ENCODE measurements at regions not wholly inside any gene's neighbourhood (a gene's known extent, or its start where the extent isn't known, plus 50 kb on each side); places are given as distances from the start of the nearest gene placed in this dataset.
"Not testable (repeated sequence)": the region's sequence is repeated elsewhere in the genome, so short reads cannot be mapped to it uniquely, and the experiment has no call there.

- DNase-seq (ENCODE audit: low spot score): no peak
Observed at GRCh38 chr1:10940838-10941237, 71.6 kb upstream of the TARDBP start.

GRCh38 chr1:10941891-10942541, 70.4 kb upstream of the TARDBP start:
- peak; percentile 89 for DNase-seq (ENCODE audit: low spot score)

GRCh38 chr1:10942542-10942912, 69.9 kb upstream of the TARDBP start:
- DNase-seq (ENCODE audit: low spot score): no peak

- DNase-seq (ENCODE audit: low spot score): no peak
Observed at GRCh38 chr1:10943041-10943440, 69.4 kb upstream of the TARDBP start.

- no peak for DNase-seq (ENCODE audit: low spot score)
Observed at GRCh38 chr1:10943991-10944730, 68.3 kb upstream of the TARDBP start.

- no peak for DNase-seq (ENCODE audit: low spot score)
Observed at GRCh38 chr1:10945991-10946509, 66.4 kb upstream of the TARDBP start.

GRCh38 chr1:10947181-10947580, 65.3 kb upstream of the TARDBP start:
- no peak for DNase-seq (ENCODE audit: low spot score)

- no peak for DNase-seq (ENCODE audit: low spot score)
Observed at GRCh38 chr1:10947691-10948462, 64.6 kb upstream of the TARDBP start.

GRCh38 chr1:10948463-10948775, 64.0 kb upstream of the TARDBP start:
- DNase-seq (ENCODE audit: low spot score): no peak

GRCh38 chr1:10950316-10951172, 61.9 kb upstream of the TARDBP start:
- no peak for DNase-seq (ENCODE audit: low spot score)

- not testable (repeated sequence) for DNase-seq (ENCODE audit: low spot score)
Observed at GRCh38 chr1:10951298-10951697, 61.2 kb upstream of the TARDBP start.

- no peak for DNase-seq (ENCODE audit: low spot score)
Observed at GRCh38 chr1:10951961-10952360, 60.5 kb upstream of the TARDBP start.

GRCh38 chr1:10953505-10954193, 58.8 kb upstream of the TARDBP start:
- no peak for DNase-seq (ENCODE audit: low spot score)

- DNase-seq (ENCODE audit: low spot score): no peak
Observed at GRCh38 chr1:10957133-10957532, 55.3 kb upstream of the TARDBP start.

GRCh38 chr1:10958614-10959013, 53.8 kb upstream of the TARDBP start:
- no peak for DNase-seq (ENCODE audit: low spot score)

GRCh38 chr1:10960411-10961299, 51.8 kb upstream of the TARDBP start:
- DNase-seq (ENCODE audit: low spot score): peak; percentile 90

- no peak for DNase-seq (ENCODE audit: low spot score)
Observed at GRCh38 chr1:10961300-10961833, 51.1 kb upstream of the TARDBP start.

GRCh38 chr1:10962483-10962882, 50.0 kb upstream of the TARDBP start:
- DNase-seq (ENCODE audit: low spot score): peak; percentile 65

Data from D341Med (cell line).